Body of pancreas (tissue), 4 donors: ENCODE measurements at regions not wholly inside any gene's neighbourhood (a gene's known extent, or its start where the extent isn't known, plus 50 kb on each side); places are given as distances from the start of the nearest gene placed in this dataset.

Experiments used
- ATAC-seq: fragments of 150-250 bp; one replicate; pipeline ENCODE4 v1.9.1; 2016
- DNase-seq, 4 donors: peaks; one replicate each; pipeline ENCODE4 v3.0.0-alpha.2; 2019
- H3K27ac ChIP-seq, 4 donors: fragments of 200-600 bp; sonication (generic); 1 replicate in 3 of 4; 2 replicates in 1 of 4; pipeline versions ENCODE4 v1.5.1 to v1.6.1; 2016 to 2019; ENCODE audit warnings: mild to moderate bottlenecking in 1 of 4, mixed read lengths in 1 of 4, moderate library complexity in 1 of 4
- H3K27me3 ChIP-seq, 2 donors: fragments of 200-600 bp; sonication (generic); one replicate each; pipeline ENCODE4 v1.6.0; 2016; ENCODE audit warnings: mild to moderate bottlenecking in 1 of 2
- H3K36me3 ChIP-seq, 2 donors: fragments of 200-600 bp; sonication (generic); replicated peaks in 1 of 2; 2 replicates each; pipeline ENCODE4 v1.5.1; 2016; ENCODE audit warnings: low read depth in 2 of 2; ENCODE audit not compliant: insufficient read depth in 1 of 2
- H3K4me1 ChIP-seq: fragments of 200-600 bp; sonication (generic); one replicate; pipeline ENCODE4 v1.6.0; 2016
- H3K4me3 ChIP-seq, 2 donors: fragments of 200-600 bp; sonication (generic); 1 replicate in 1 of 2; 2 replicates in 1 of 2; pipeline ENCODE4 v1.5.1; 2016 to 2019
- H3K9me3 ChIP-seq, 3 donors: fragments of 200-600 bp; sonication (generic); 1 replicate in 2 of 3; 2 replicates in 1 of 3; pipeline ENCODE4 v1.5.1; 2016
- CTCF ChIP-seq, 7 experiments: fragments of 450-650 bp in 4 of 7; fragments of 200-600 bp in 3 of 7; sonication (generic) in 3 of 7; IDR thresholded peaks; one replicate each; pipeline ENCODE4 v1.5.1; 2016 to 2019; ENCODE audit warnings: antibody characterized with exemption in 7 of 7
- POLR2A ChIP-seq, 3 donors: fragments of 450-650 bp; IDR thresholded peaks; one replicate each; pipeline ENCODE4 v1.6.1; 2016; ENCODE audit warnings: antibody characterized with exemption in 3 of 3, mild to moderate bottlenecking in 2 of 3
- WGBS, 2 donors: methylation state at CpG; one replicate each; pipeline ENCODE4 v1.1.5; 2017; 5-methylcytosine and 5-hydroxymethylcytosine counted together
- intact Hi-C: fragments of 100-400 bp; cut with DNase I; formaldehyde crosslinking; loops from one replicate; pipeline ENCODE4 v1.15.1; 2023

GRCh38 chr7:68009716-68010115 is 1013.1 kb downstream of the TYW1 start:
- H3K9me3 ChIP-seq: no peaks in the 10 kb centered on the region
- WGBS, 2 donors: 13 to 55% methylated on average over 4 of the region's 4 CpGs
- H3K27me3 ChIP-seq: no peaks in the 10 kb centered on the region
- no peaks in the 10 kb centered on the region for H3K4me1 ChIP-seq
- ATAC-seq: no peak
- no peak for DNase-seq
- intact Hi-C loops: no loop called here
- no peak overlapping the region for H3K27ac ChIP-seq
- TF ChIP-seq POLR2A (IDR thresholded peaks at IDR 0.05): no peak
- TF ChIP-seq CTCF (IDR thresholded peaks at IDR 0.05): no peak
- no peak overlapping the region for H3K4me3 ChIP-seq
- no peaks in the 10 kb centered on the region for H3K36me3 ChIP-seq

- TF ChIP-seq CTCF (IDR thresholded peaks at IDR 0.05) (no peak), POLR2A (IDR thresholded peaks at IDR 0.05) (no peak)
- intact Hi-C loops: no loop called here
- WGBS, 2 donors: 36 to 50% methylated on average over 9 to 11 of the region's 11 CpGs
- H3K4me3 ChIP-seq: no peak overlapping the region
- H3K36me3 ChIP-seq: no peaks in the 10 kb centered on the region
- H3K4me1 ChIP-seq: no peaks in the 10 kb centered on the region
- H3K27me3 ChIP-seq: no peaks in the 10 kb centered on the region
- no peaks in the 10 kb centered on the region for H3K9me3 ChIP-seq
- no peak overlapping the region for H3K27ac ChIP-seq
- DNase-seq (no peak), ATAC-seq (no peak)
Observed at GRCh38 chr7:68014031-68014736, 1017.6 kb downstream of the TYW1 start.

- H3K4me3 ChIP-seq: no peak overlapping the region
- no peak for TF ChIP-seq POLR2A (IDR thresholded peaks at IDR 0.05)
- no peak for TF ChIP-seq CTCF (IDR thresholded peaks at IDR 0.05)
- DNase-seq (no peak), ATAC-seq (no peak)
- WGBS, 2 donors: 24 to 33% methylated on average over 5 of the region's 5 CpGs
- no peaks in the 10 kb centered on the region for H3K36me3 ChIP-seq
- H3K4me1 ChIP-seq: no peaks in the 10 kb centered on the region
- no peaks in the 10 kb centered on the region for H3K9me3 ChIP-seq
- H3K27ac ChIP-seq: no peak overlapping the region
- intact Hi-C loops: no loop called here
- no peaks in the 10 kb centered on the region for H3K27me3 ChIP-seq
Observed at GRCh38 chr7:68015122-68015977, 1018.7 kb downstream of the TYW1 start.

- Histone ChIP-seq H3K27ac (no peak overlapping the region), H3K4me1 (no peaks in the 10 kb centered on the region), H3K27me3 (no peaks in the 10 kb centered on the region), H3K4me3 (no peak overlapping the region), H3K9me3 (no peaks in the 10 kb centered on the region), H3K36me3 (no peaks in the 10 kb centered on the region)
- ATAC-seq (no peak), DNase-seq (no peak)
- 40 to 55% methylated on average over 2 of the region's 2 CpGs for WGBS, 2 donors
- intact Hi-C loops: no loop called here
- TF ChIP-seq CTCF (IDR thresholded peaks at IDR 0.05) (no peak), POLR2A (IDR thresholded peaks at IDR 0.05) (no peak)
Observed at GRCh38 chr7:68015978-68016532, 1019.4 kb downstream of the TYW1 start.
